ENCODE measurements at regions not wholly inside any gene's neighbourhood (a gene's known extent, or its start where the extent isn't known, plus 50 kb on each side); places are given as distances from the start of the nearest gene placed in this dataset.

GRCh38 chr9:118891213-118891612, 478.0 kb downstream of the BRINP1 start:
- no peaks in the 10 kb centered on the region for H3K9me3 ChIP-seq
- BruUV-seq (replicated peaks) = no TSS peak
- H3K27ac Mint-ChIP-seq (ENCODE audit: unreplicated experiment) = no peak overlapping the region
- no peaks in the 10 kb centered on the region for H3K36me3 ChIP-seq (ENCODE audit: control insufficient read depth, insufficient read depth, low read length)
- no peak overlapping the region for H3K4me3 ChIP-seq (ENCODE audit: low read depth, low read length)
- CTCF ChIA-PET = no interaction called here
- TF ChIP-seq CTCF (IDR thresholded peaks at IDR 0.05; ENCODE audit: insufficient read depth in 1 of 2, low read depth in 1 of 2, low read length in 1 of 2, severe bottlenecking in 1 of 2, unreplicated experiment in 1 of 2) = no peak
- no peaks in the 10 kb centered on the region for H3K9me3 Mint-ChIP-seq (ENCODE audit: unreplicated experiment)
- no peak overlapping the region for H3K4me3 Mint-ChIP-seq (ENCODE audit: unreplicated experiment)
- POLR2A ChIA-PET = no interaction called here
- no peak for DNase-seq
- no peaks in the 10 kb centered on the region for H3K27me3 ChIP-seq (replicated peaks; ENCODE audit: control insufficient read depth, insufficient read depth, low read length)
- H3K36me3 Mint-ChIP-seq (ENCODE audit: insufficient read depth, unreplicated experiment) = no peaks in the 10 kb centered on the region
- no peaks in the 10 kb centered on the region for H3K4me1 ChIP-seq
- intact Hi-C loops (cut with micrococcal nuclease; ENCODE audit: unreplicated experiment) = no loop called here
- H3K27me3 Mint-ChIP-seq (ENCODE audit: insufficient read depth, unreplicated experiment) = peaks cover 3% of the 10 kb centered on the region
- no peaks in the 10 kb centered on the region for H3K4me1 Mint-ChIP-seq (ENCODE audit: low read depth, unreplicated experiment)

- intact Hi-C loops (cut with micrococcal nuclease; ENCODE audit: unreplicated experiment) = no loop called here
- CTCF ChIA-PET = no interaction called here
- no peak for TF ChIP-seq CTCF (IDR thresholded peaks at IDR 0.05; ENCODE audit: insufficient read depth in 1 of 2, low read depth in 1 of 2, low read length in 1 of 2, severe bottlenecking in 1 of 2, unreplicated experiment in 1 of 2)
- no TSS peak for BruUV-seq (replicated peaks)
- no peaks in the 10 kb centered on the region for H3K27me3 ChIP-seq (replicated peaks; ENCODE audit: control insufficient read depth, insufficient read depth, low read length)
- POLR2A ChIA-PET = no interaction called here
- H3K4me1 ChIP-seq = no peaks in the 10 kb centered on the region
- H3K9me3 ChIP-seq = no peaks in the 10 kb centered on the region
- DNase-seq = no peak
- Mint-ChIP-seq H3K9me3 (ENCODE audit: unreplicated experiment) (no peaks in the 10 kb centered on the region), H3K4me3 (ENCODE audit: unreplicated experiment) (no peak overlapping the region), H3K36me3 (ENCODE audit: insufficient read depth, unreplicated experiment) (no peaks in the 10 kb centered on the region), H3K27me3 (ENCODE audit: insufficient read depth, unreplicated experiment) (peaks cover 4% of the 10 kb centered on the region), H3K27ac (ENCODE audit: unreplicated experiment) (no peak overlapping the region), H3K4me1 (ENCODE audit: low read depth, unreplicated experiment) (no peaks in the 10 kb centered on the region)
- H3K36me3 ChIP-seq (ENCODE audit: control insufficient read depth, insufficient read depth, low read length) = no peaks in the 10 kb centered on the region
- no peak overlapping the region for H3K4me3 ChIP-seq (ENCODE audit: low read depth, low read length)
Measured at GRCh38 chr9:118896324-118897000, 472.8 kb downstream of the BRINP1 start.

GRCh38 chr9:118918180-118918579, 451.1 kb downstream of the BRINP1 start:
- Histone ChIP-seq H3K36me3 (ENCODE audit: control insufficient read depth, insufficient read depth, low read length) (no peaks in the 10 kb centered on the region), H3K4me3 (ENCODE audit: low read depth, low read length) (no peak overlapping the region), H3K9me3 (no peaks in the 10 kb centered on the region), H3K4me1 (no peaks in the 10 kb centered on the region), H3K27me3 (replicated peaks; ENCODE audit: control insufficient read depth, insufficient read depth, low read length) (no peaks in the 10 kb centered on the region)
- H3K9me3 Mint-ChIP-seq (ENCODE audit: unreplicated experiment) = peaks cover 24% of the 10 kb centered on the region
- no peaks in the 10 kb centered on the region for H3K36me3 Mint-ChIP-seq (ENCODE audit: insufficient read depth, unreplicated experiment)
- H3K4me3 Mint-ChIP-seq (ENCODE audit: unreplicated experiment) = no peak overlapping the region
- no peak for DNase-seq
- ChIA-PET CTCF (no interaction called here), POLR2A (no interaction called here)
- no peaks in the 10 kb centered on the region for H3K4me1 Mint-ChIP-seq (ENCODE audit: low read depth, unreplicated experiment)
- peaks cover 3% of the 10 kb centered on the region for H3K27me3 Mint-ChIP-seq (ENCODE audit: insufficient read depth, unreplicated experiment)
- intact Hi-C loops (cut with micrococcal nuclease; ENCODE audit: unreplicated experiment) = no loop called here
- BruUV-seq (replicated peaks) = no TSS peak
- no peak for TF ChIP-seq CTCF (IDR thresholded peaks at IDR 0.05; ENCODE audit: insufficient read depth in 1 of 2, low read depth in 1 of 2, low read length in 1 of 2, severe bottlenecking in 1 of 2, unreplicated experiment in 1 of 2)
- H3K27ac Mint-ChIP-seq (ENCODE audit: unreplicated experiment) = no peak overlapping the region

Data from Caco-2 (cell line).